HG03571 (cell line): ENCODE measurements at regions not wholly inside any gene's neighbourhood (a gene's known extent, or its start where the extent isn't known, plus 50 kb on each side); places are given as distances from the start of the nearest gene placed in this dataset.

Experiments used
- ATAC-seq: cut with Tn5 transposase; IDR thresholded peaks from one replicate; pipeline ENCODE4 v1.9.1; 2021; ENCODE audit not compliant: unreplicated experiment

DNA sequence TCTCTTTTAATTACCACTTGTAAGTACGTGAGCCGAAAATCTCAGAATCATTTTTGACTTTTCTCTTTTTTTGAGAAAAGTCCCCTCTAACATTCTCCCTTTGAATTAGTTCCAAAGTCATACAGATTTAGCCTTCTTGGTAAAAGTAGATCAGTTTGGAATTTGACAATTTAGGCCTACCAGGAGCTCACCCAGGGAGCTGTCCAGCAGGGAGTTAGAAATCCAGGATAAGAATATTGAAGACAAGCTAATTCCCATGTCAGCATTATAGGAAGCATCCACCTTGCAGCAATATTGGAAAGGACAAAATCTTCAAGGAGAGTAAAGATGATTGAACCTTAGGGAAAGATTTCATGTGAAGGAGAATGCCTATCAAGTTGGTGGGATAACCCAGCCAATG lies 352.2 kb upstream of the CPEB2 start:
- no peak for ATAC-seq

DNA sequence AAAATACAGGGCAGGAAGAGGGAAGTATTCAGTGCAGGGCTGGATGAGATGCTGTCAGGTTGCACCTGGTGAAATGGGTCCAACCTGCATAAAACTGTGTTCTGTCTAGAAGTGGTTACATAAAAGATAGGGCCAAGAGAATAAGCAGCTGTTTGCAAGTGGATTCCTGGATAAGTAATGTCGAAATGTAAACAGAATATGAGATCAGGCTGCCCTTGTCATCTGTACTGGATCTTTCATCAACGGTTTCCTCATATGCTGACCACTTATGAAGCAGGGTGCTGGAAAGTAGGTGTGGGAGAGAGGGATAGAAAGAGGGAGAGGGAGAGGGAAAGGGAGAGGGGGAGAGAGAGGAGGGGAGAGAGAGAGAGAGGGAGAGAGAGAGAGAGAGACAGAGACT lies 349.8 kb upstream of the CPEB2 start:
- ATAC-seq, result no peak

DNA sequence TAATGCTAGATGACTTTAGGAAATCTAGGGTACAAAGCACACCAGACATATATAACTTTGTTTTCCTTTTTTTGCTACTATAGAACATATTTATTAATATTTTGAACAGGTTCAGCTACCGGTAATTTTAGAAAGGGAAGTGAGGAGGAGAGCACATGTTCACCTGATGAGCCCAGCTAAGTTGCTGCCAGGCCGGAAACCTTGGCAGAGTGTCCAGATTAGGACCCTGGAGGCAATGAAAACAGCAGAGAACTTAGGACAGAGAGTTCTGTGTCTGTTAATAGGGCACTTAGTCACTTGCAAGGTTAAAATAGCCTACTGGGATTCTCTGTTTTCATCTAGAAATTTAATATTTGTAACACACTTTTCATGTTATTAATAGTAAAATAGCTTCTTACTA lies 348.9 kb upstream of the CPEB2 start:
- no peak for ATAC-seq

DNA sequence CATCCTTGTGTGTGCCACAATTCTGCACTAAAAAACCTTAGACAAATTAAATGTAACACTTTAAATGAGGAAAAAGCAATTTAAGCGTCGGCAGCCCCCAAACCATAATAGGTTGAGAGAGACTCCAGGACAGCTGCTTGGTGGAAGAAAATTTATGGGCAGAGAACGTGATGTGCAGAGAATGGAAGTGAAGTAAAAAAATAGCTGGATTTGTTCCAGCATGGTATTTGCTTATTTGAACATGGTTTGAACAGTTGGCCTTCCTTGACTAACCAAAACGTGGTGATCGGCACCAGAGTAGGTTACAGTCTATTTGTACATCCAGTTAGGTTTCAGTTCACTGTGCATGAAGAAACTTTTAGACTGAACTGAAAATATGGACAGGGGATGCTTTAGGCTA lies 343.0 kb upstream of the CPEB2 start:
- no peak for ATAC-seq

DNA sequence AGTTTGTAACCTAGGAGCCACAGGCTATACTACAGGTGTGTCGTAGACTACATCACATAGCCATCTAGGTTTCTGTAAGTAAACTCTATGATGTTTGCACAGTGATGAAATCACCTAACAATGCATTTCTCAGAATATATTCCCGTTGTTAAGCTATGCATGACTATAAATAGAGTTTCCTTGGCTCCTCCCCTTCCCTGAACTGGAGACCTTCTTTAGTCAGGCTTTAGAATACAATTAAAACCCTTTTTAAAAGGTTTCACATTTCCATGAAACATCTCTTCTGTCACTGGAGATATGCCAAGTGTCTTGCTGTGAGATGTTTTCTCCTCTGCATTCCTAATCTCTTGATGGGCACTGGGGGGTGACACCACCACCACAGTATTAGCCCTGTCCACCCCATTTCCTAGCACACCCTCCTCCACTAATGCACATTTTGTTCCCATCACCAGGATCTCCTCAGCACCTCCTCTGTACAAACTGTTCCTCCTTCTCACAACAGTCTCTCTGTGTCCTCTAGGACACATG lies 334.6 kb upstream of the CPEB2 start:
- ATAC-seq, result no peak

DNA sequence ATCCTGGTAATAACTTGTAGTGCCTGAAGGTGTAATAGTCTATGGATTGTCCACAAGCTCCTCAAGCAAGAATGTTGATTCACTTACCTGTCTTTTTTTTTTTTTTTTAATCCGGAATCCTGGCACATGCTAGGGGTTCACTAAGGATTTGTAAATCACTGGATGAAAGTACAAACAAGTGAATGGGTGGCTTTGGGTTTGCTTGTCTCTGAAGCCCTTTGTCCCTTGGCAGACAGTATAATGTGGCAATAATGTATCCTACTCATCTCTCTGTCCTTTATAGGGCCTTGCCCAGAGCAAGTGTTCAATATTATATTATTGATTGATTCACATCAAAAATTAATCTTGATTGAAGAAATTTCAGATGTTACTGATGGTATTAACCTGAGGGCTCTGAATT lies 334.0 kb upstream of the CPEB2 start:
- no peak for ATAC-seq

DNA sequence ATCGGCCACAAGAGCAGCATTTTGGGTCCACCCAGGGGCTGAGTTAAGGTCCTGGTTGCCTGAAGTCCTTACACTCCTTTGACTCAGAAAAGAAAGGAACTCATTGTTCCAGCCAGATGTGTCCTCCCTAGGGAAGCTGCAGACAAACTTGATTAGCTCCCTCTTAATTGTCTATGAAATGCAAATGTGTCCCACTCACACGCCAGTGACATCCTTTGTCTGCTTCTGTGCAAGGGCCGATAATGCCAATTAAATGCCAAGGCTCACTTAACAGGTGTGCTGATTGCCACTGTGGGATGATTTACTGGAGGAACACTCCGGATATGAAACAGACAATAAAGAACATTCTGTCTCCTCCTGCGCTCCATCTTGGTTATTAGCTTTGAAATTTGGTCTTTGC lies 332.9 kb upstream of the CPEB2 start:
- no peak for ATAC-seq

DNA sequence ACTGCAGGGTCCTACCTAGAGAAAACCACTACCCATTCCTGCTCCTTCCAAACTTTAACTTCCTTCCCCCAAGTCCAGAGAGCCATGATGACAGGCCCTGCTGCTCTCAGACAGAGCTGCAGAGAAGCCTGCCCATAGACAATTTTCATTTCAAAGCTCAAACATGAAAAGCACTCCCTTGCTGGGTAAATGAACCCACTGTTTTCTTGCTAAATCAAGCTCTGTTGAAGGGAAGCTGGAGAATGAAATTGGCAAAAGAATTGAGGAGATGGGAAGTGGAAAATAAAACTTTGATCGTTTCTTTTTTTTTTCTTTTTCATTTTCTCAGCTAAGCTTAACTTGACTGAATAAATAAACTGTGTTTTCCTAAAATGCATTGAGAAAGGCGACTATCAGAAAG lies 331.1 kb upstream of the CPEB2 start:
- no peak for ATAC-seq

DNA sequence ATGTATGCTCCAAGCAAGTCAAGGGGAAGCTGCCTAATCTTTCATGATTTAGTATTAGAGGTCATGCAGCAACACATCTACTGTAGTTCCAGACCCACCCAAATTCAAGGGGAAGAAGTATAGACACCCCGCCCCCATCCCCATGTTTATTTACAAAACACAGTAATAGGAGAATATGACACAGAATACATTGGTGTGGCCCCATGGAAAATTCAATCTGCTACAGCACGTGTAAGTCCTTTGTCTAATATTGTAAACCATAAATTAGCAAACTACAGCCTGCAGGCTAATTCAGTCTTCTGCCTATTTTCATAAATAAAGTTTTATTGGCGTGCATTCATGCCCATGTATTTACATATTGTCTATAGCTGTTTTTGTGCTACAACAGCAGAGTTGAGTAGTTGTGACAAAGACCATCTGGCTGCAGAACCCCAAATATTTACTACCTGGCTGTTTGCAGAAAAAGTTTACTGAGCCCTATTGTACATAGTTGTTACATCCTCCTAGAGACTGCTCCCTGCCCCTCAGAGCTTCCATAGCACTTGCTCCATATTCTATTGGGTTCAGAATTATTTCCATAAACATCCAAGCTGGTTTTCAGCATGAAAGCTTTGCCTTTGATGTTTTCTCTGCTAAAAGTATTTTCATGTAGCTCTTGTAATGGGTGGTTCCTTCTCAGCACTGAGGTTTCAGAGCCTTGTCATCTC lies 326.8 kb upstream of the CPEB2 start:
- ATAC-seq, result no peak

DNA sequence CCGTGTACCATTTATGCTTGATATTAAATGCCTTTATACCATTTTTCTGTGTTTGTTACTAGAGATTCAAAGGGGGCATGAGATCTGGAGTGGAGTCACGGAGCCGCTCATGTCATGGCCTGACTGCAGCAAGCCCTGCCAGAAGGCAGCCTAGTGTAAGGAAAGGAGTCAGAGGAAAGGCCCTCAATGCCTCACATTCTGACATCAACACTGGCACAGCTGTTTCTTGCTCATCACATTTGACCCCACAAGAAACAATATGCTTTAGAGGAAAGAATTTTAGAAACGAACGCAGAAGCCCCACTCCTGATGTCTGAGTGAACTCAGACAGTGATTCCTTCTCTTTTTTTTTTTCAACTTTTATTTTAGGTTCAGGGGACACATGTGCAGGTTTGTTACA lies 322.4 kb upstream of the CPEB2 start:
- ATAC-seq, result no peak

DNA sequence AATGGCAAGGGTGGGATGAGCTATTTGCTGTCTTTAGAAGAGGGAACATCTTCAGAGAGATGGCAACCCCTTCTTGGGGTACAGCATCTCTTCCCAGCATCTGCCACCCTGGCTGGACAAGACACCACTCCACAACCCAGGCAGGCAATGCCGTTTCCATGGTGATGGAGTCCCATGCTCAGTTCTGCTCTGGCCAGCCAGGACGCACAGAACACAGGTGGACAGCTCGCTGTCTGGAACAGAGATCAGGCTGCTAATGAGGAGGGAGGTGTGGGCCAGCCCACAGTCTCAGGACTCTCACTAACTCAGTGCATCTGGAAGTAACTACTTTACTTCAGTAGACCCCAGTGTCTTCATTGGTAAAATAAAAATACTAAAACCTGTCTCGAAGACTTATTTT lies 321.0 kb upstream of the CPEB2 start:
- no peak for ATAC-seq

DNA sequence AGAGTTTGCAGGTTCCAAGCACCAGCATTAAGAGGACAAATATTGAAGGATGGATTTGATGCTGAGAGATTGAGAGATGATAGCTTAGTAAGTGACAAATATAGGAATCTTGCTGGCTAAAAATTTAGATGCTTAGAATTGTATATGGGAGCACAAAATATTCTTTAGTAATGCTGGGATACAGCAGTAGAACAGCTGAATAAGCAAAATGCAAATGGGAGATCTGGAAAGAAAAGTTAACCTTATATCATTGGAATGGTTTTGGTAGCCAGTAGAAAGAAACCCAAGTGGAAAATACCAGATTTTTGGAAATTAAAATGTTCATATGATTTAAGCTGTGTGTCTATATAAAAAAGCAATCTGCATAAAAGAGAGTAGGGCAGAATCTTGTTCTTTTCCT lies 308.6 kb upstream of the CPEB2 start:
- no peak for ATAC-seq

DNA sequence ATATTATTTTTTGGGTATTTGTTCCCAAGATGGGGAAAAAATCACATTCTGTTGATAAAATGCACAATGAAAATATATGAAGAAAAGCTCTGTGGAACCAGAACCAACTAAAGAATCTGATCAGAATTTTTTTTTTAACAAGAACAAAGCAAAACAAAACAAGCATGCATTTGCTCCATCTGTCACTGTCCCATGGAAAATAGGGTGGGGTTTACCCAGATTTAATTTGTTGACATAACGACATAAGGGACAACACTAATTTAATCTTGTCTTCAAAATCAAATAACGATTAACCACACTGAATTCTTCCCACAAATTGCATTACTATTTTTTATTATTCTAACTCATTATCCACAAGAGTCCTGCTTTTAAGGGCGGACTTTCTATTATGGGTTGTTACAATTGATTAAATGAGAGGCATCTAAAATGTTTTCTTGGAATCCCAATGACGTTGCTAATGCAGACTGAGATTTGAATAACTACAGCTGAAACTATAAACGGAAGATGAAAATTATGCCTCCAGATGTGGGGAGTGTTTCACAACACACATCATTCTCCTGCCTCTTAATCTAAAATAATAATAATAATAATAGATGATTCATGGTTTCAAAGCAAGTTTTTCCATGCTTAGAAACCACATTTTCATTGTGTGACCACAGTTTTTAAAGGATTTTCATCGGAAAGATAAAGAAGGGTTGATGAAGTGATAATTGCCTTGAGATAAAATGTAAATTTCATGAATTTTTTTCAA lies 307.0 kb upstream of the CPEB2 start:
- no peak for ATAC-seq

DNA sequence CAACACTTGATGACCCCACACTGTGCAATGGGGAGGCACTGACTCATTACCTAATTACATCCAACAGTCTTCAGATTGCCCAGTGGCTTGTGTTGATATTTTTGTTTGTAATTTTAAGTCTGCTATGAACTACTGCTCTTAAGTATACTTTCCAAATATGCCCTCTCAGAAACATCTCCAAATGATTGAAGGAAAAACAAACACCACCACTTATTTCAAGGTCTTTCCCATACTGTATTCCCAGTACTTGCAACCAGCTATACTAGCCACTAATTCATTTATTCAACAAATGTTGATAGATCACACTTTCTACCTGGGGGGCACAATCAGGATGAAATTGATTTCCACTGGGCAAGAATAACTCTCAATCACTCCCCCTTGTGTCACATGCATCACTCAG lies 302.2 kb upstream of the CPEB2 start:
- ATAC-seq, result no peak

DNA sequence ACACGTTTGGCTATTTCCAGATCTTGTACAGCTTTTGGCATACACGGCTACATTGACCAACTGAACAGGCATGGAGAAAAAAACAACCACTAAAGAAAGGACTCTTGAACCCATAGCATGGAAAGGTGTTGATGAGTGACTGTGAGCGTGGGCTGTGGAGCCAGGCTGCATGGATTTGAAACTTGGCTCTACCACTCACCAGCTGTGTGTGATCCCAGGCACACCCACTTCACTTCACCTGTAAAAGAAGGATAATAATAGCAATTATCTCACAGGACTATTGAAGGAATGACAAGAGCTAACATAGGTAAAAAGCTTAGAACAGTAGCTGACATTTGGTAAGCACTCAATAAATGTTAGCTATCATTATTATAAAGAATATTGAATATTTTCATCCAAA lies 301.7 kb upstream of the CPEB2 start:
- ATAC-seq, result no peak

DNA sequence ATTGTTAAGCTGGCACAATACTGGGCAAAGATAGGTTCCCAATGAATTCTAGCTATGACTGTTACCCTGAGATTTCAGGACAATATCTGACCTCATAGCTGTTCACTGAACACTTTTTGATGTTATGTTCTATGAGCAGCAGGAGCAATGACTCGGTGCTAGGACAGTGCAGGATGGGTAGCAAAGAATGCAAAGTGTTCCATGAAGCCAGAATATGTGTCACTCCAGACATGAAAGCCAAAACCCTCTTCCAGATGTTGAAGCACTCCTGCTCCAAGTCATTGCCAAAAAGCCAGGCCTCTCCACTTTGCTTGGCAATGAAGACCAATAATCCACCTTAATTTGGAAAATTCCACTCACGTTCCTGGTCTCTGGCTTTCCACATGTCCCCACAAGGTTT lies 300.9 kb upstream of the CPEB2 start:
- no peak for ATAC-seq

DNA sequence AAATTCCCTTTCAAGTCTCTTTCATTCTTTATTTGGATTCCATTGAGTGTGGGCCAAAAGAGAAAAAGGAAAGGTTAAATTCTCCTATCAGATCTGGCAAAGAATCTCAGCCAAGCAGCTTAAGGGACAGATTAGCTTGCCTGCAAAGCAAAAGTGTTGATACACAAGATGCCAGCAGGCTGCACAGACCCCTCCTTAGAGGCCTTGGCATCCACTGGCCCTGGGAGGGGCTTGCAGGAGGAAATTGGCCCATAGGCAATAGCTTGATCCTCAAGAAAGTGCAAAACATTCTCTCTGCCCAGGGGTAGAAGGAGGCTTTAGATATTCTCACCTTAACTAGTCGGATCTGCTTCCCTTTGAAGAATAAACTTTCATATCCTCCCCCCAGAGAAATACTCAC lies 300.4 kb upstream of the CPEB2 start:
- ATAC-seq, result no peak

DNA sequence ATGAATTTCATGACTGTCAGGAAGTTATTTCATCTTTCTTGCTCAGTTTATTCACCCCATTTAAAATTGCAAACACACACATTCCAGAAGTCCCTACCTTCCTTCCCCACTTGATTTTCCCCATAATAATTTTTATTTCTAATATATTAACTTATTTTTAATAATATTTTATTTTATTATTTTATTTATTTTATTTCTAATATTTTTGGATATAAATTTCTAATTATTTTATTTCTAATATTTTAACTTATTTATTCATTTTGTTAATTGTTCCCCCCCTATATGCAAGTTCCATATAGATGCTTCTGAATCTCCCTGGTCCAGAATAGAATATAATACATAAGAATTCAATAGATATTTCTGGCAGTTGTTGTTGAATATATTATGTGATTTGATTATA lies 293.7 kb upstream of the CPEB2 start:
- no peak for ATAC-seq

DNA sequence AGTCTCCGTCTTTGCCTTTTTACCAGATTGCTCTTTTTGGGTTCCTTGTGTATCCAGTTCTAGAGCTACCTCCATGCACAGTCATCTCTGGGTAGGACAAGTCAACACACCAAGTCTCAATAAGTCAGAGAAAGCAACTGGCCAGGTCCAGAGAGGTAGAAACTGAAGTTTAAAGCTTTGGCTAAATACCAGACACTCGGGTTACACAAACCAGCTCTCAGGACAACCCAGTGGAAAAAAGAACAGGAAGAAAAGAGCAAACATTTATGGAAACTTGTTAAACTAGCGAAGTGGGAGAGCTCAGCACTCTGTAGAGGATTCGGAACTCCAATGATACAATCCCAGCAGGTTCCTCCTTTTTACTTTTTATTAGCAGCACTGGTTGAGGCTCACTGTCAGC lies 291.0 kb upstream of the CPEB2 start:
- ATAC-seq, result no peak

DNA sequence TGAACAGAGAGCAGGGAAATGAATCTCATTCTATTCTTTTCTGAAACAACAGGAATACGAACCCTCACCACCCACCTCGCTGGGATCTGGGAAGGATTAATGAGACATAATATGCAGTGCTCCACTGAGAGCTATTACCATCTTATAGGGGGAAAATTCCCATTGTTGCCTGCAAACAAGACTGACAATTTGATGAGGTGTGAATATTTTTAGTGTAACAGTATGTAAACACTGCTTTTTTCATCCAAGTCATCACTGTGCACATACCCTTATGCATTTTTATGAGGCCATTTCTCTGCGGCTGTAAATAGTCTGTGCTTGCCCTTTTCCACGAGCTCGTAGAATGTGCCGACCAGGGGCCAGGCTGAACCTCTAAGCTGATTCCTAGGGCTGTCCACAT lies 285.6 kb upstream of the CPEB2 start:
- no peak for ATAC-seq

DNA sequence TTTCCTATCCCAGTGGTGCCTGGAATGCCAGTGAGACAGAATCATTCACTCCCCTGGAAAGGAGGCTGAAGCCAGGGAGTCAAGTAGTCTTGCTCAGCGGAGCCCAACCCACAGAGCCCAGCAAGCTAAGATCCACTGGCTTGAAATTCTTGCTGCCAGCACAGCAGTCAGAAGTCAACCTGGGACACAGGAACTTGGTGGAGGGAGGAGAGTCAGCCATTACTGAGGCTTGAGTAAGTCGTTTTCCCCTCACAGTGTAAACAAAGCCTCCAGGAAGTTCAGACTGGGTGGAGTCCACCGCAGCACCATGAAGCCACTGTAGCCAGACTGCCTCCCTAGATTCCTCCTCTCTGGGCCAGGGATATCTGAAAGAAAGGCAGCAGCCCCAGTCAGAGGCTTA lies 283.2 kb upstream of the CPEB2 start:
- no peak for ATAC-seq

DNA sequence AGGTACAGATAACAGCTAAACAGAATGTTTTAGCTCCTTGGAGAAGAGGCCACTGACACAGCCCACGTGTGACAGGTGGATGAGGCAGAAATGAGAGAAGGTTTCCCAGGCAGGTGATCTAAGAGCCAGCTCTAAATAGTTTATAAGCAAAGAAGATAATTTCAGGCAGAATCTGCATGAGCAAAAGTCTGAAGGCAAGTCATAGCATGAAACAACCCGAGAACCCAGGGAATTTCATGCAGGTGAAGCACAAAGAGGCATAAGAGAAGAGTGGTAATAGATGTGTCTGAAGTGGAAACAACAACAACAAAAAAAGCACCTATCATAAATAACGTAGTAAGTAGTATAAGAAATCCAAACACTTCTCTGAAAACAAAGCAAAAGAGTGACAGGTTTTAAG lies 275.8 kb upstream of the CPEB2 start:
- no peak for ATAC-seq

DNA sequence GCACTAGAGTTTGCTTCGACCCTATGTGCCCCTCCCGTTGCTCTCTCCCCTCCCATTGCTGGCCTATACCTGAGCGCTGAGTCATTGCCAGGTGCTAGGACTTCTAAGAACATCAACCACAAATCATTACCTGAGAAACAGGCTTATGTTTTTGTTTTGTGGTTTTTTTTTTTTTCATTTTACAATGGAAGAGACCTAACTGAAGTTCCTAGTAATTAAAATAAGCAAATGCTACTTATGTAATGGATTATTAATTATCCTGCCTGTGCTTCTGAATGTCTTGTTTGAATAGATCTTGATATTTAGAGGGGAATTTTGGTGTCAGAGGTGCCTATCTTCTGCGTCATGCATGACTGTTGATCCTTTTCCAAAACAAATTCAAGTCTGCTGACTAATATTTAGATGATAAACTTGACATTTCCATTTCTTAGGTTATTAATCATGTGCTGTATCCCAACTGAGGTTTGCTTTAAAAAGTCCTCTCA lies 275.4 kb upstream of the CPEB2 start:
- no peak for ATAC-seq
